Choroid plexus epithelial cell (primary cell): ENCODE measurements at regions not wholly inside any gene's neighbourhood (a gene's known extent, or its start where the extent isn't known, plus 50 kb on each side); places are given as distances from the start of the nearest gene placed in this dataset.
"Not testable (repeated sequence)": the region's sequence is repeated elsewhere in the genome, so short reads cannot be mapped to it uniquely, and the experiment has no call there.

Experiments
- DNase-seq: peaks from one replicate; pipeline ENCODE4 v3.0.0-alpha.2; 2010; ENCODE audit warnings: low read depth
- H3K4me3 ChIP-seq: 2 replicates; pipeline ENCODE4 v1.5.1; 2011; ENCODE audit warnings: low read depth, mild to moderate bottlenecking, control low read depth, low read length, moderate library complexity
- TF ChIP-seq, protein P1 (sequence below): conservative IDR thresholded peaks from 2 replicates; pipeline ENCODE4 v1.5.1; 2011; ENCODE audit warnings: low read depth, mild to moderate bottlenecking, control low read depth, inconsistent platforms, low read length, moderate library complexity

GRCh38 chr2:67776276-67776675 is 286.5 kb downstream of the C1D start:
- DNase-seq: no peak
- TF ChIP-seq, protein P1, sequence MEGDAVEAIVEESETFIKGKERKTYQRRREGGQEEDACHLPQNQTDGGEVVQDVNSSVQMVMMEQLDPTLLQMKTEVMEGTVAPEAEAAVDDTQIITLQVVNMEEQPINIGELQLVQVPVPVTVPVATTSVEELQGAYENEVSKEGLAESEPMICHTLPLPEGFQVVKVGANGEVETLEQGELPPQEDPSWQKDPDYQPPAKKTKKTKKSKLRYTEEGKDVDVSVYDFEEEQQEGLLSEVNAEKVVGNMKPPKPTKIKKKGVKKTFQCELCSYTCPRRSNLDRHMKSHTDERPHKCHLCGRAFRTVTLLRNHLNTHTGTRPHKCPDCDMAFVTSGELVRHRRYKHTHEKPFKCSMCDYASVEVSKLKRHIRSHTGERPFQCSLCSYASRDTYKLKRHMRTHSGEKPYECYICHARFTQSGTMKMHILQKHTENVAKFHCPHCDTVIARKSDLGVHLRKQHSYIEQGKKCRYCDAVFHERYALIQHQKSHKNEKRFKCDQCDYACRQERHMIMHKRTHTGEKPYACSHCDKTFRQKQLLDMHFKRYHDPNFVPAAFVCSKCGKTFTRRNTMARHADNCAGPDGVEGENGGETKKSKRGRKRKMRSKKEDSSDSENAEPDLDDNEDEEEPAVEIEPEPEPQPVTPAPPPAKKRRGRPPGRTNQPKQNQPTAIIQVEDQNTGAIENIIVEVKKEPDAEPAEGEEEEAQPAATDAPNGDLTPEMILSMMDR: no peak
- no peak overlapping the region for H3K4me3 ChIP-seq

DNA sequence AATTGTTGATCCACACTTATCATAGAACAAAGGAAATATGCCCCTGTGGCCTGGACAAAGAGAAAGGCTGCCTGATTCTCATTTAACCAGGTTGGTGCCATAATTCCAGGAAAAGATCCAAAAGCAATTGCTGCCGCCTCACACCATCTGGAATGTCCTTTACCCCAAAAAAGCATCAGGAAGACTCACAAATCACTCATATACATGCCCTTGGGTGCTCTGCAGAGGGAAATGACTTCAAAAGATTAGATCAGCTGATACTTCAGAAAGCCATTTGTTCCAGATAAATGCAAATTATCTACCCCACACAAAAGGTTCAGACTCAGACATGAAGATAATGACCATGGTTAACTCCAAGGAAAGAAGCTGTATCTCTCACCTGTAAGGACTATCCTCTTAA is 285.8 kb downstream of the C1D start:
- TF ChIP-seq, protein P1: no peak
- H3K4me3 ChIP-seq: no peak overlapping the region
- no peak for DNase-seq

DNA sequence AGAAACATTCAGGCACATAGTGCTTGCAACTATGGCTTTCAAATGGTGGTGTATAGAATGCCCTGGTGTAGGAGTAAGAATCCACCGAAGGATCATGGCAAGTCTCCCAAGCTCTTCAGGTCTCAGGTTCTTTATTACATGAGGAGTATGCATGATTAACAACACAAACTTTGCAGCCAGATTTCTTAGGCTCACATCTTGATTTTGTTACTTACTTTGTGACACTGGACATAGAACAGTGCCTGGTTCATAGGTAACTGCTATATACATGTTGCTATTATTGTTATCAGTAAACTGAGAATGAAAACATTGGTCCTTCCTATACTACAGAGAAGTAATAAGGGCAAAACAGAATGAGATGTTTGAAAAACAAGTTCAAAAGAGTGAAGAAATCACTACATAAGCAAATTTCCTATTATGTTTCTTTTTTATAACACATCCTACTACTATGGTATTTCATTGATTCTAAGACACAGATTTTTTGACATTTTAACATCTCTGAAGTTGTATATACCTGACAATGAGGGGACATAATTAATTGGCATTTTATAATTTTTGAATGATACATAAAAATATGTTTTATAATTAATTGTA is 284.9 kb downstream of the C1D start:
- no peak overlapping the region for H3K4me3 ChIP-seq
- no peak for DNase-seq
- TF ChIP-seq, protein P1: no peak

GRCh38 chr2:67780841-67781240 is 282.0 kb downstream of the C1D start:
- DNase-seq: peak; percentile 82
- not testable (repeated sequence) for H3K4me3 ChIP-seq

- peak; percentile 76 for DNase-seq
- TF ChIP-seq, protein P1: no peak
- no peak overlapping the region for H3K4me3 ChIP-seq
Measured at GRCh38 chr2:67782443-67782842, 280.4 kb downstream of the C1D start.

DNA sequence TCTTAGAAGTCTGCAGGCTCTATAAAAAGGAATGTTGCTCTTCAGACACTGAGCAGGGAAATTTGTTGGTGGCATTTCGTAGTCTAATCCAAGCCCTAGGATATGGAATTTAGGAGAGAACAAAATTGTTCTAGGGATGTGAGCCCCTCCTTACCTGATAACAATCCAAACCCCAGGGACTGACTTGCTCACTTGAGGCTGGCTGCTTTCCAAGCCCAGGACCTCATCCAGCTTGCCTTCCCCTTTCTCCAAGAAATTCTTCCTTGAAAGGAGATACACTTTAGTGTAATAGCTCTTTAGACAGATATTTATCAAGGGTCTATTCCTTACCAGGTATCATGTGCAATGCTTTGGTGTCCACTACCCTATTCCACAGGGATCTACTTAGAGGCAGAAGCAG is 279.8 kb downstream of the C1D start:
- no peak overlapping the region for H3K4me3 ChIP-seq
- TF ChIP-seq, protein P1: no peak
- no peak for DNase-seq

DNA sequence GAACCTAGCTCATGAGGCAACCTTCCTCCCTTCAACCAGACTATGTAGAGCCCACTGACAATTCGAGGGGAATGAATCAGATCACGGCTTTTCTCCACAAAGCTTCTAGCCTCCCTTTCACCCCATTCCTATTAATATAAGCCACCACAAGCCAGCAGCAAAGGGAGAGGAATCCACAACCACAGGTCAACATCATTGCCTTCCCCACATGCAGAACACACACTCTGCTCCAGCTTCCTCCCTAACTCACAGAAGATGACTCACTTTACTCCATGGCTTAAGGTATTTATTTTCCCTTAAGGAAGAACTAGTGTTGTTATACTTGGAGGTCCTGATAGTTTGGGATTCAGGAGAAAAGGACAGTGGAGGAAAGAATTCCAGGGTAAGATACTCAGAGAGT is 272.2 kb downstream of the C1D start:
- DNase-seq: peak; percentile 91
- TF ChIP-seq, protein P1: no peak
- H3K4me3 ChIP-seq: no peak overlapping the region
